H9 (cell line): ENCODE measurements at regions not wholly inside any gene's neighbourhood (a gene's known extent, or its start where the extent isn't known, plus 50 kb on each side); places are given as distances from the start of the nearest gene placed in this dataset.

Source experiments
- DNase-seq: peaks from one replicate; pipeline ENCODE4 v3.0.0-alpha.2; 2017
- H2AFZ ChIP-seq: one replicate; pipeline ENCODE4 v1.6.1; 2013; ENCODE audit warnings: mild to moderate bottlenecking, low read length, control low read depth, moderate library complexity
- H2AK5ac ChIP-seq: 2 replicates; pipeline ENCODE4 v1.6.1; 2013; ENCODE audit warnings: low read length, control low read depth, mixed read lengths; ENCODE audit not compliant: insufficient read length
- H2BK120ac ChIP-seq: one replicate; pipeline ENCODE4 v1.6.1; 2013; ENCODE audit warnings: low read depth, mild to moderate bottlenecking, low read length, control low read depth, inconsistent platforms; ENCODE audit not compliant: poor library complexity, severe bottlenecking
- H2BK12ac ChIP-seq: 2 replicates; pipeline ENCODE4 v1.6.1; 2013; ENCODE audit warnings: low read length, control low read depth, mixed read lengths, low read depth; ENCODE audit not compliant: insufficient read length
- H2BK15ac ChIP-seq: 2 replicates; pipeline ENCODE4 v1.6.1; 2013; ENCODE audit warnings: low read depth, low read length, control low read depth
- H2BK20ac ChIP-seq: one replicate; pipeline ENCODE4 v1.6.1; 2013; ENCODE audit warnings: low read depth, mild to moderate bottlenecking, low read length, control low read depth, inconsistent platforms; ENCODE audit not compliant: poor library complexity, severe bottlenecking
- H2BK5ac ChIP-seq: 2 replicates; pipeline ENCODE4 v1.6.1; 2013; ENCODE audit warnings: low read length, control low read depth, mixed read lengths; ENCODE audit not compliant: insufficient read length
- H3K14ac ChIP-seq: 2 replicates; pipeline ENCODE4 v1.6.1; 2013; ENCODE audit warnings: low read length, control low read depth; ENCODE audit not compliant: insufficient read depth
- H3K18ac ChIP-seq: 2 replicates; pipeline ENCODE4 v1.6.1; 2013; ENCODE audit warnings: low read depth, mild to moderate bottlenecking, mixed read lengths, low read length, control low read depth; ENCODE audit not compliant: insufficient read length
- H3K23ac ChIP-seq: 2 replicates; pipeline ENCODE4 v1.6.1; 2013; ENCODE audit warnings: low read length, control low read depth, mixed read lengths, low read depth; ENCODE audit not compliant: insufficient read length
- H3K23me2 ChIP-seq: 2 replicates; pipeline ENCODE4 v1.6.1; 2013; ENCODE audit warnings: low read depth, mild to moderate bottlenecking, mixed read lengths, low read length, control low read depth; ENCODE audit not compliant: insufficient read length, poor library complexity, severe bottlenecking
- H3K27ac ChIP-seq: 2 replicates; pipeline ENCODE4 v1.5.1; 2013; ENCODE audit warnings: low read length, control low read depth, mixed read lengths, low read depth; ENCODE audit not compliant: insufficient read length
- H3K27me3 ChIP-seq: 2 replicates; pipeline ENCODE4 v1.6.1; 2013; ENCODE audit warnings: low read length, control low read depth, inconsistent platforms; ENCODE audit not compliant: insufficient read depth
- H3K4ac ChIP-seq: 2 replicates; pipeline ENCODE4 v1.6.1; 2013; ENCODE audit warnings: low read depth, mild to moderate bottlenecking, control low read depth, inconsistent platforms, low read length, moderate library complexity
- H3K4me1 ChIP-seq: 2 replicates; pipeline ENCODE4 v1.6.1; 2013; ENCODE audit warnings: low read length, control low read depth, inconsistent platforms; ENCODE audit not compliant: insufficient read depth
- H3K4me2 ChIP-seq: 2 replicates; pipeline ENCODE4 v1.6.1; 2013; ENCODE audit warnings: low read length, control low read depth, mixed read lengths; ENCODE audit not compliant: insufficient read length, insufficient read depth
- H3K56ac ChIP-seq: 2 replicates; pipeline ENCODE4 v1.6.1; 2013; ENCODE audit warnings: low read depth, mild to moderate bottlenecking, mixed read lengths, low read length, control low read depth; ENCODE audit not compliant: insufficient read length
- H3K79me1 ChIP-seq: 2 replicates; pipeline ENCODE4 v1.6.1; 2013; ENCODE audit warnings: low read depth, mild to moderate bottlenecking, moderate library complexity, low read length, control low read depth, inconsistent platforms; ENCODE audit not compliant: insufficient read depth, poor library complexity, severe bottlenecking
- H3K79me2 ChIP-seq: 2 replicates; pipeline ENCODE4 v1.6.1; 2013; ENCODE audit warnings: low read length, control low read depth, inconsistent platforms; ENCODE audit not compliant: insufficient read depth
- H3K9ac ChIP-seq: 2 replicates; pipeline ENCODE4 v1.6.1; 2013; ENCODE audit warnings: low read length, control low read depth, mixed read lengths; ENCODE audit not compliant: insufficient read length; ENCODE audit errors: extremely low read depth
- H3K9me3 ChIP-seq: one replicate; pipeline ENCODE4 v1.6.1; 2013; ENCODE audit warnings: low read depth, low read length, inconsistent platforms; ENCODE audit not compliant: control insufficient read depth
- H3T11ph ChIP-seq: one replicate; pipeline ENCODE4 v1.6.1; 2013; ENCODE audit warnings: mild to moderate bottlenecking, low read length, control low read depth, inconsistent platforms
- H4K20me1 ChIP-seq: one replicate; pipeline ENCODE4 v1.6.1; 2013; ENCODE audit not compliant: control insufficient read depth, insufficient read length, insufficient read depth
- H4K5ac ChIP-seq: 2 replicates; pipeline ENCODE4 v1.6.1; 2013; ENCODE audit warnings: low read depth, mild to moderate bottlenecking, mixed read lengths, low read length, control low read depth; ENCODE audit not compliant: insufficient read length
- H4K8ac ChIP-seq: replicated peaks from 2 replicates; pipeline ENCODE4 v1.6.1; 2013; ENCODE audit warnings: low read length, control low read depth, mixed read lengths, low read depth; ENCODE audit not compliant: insufficient read length
- H4K91ac ChIP-seq: 2 replicates; pipeline ENCODE4 v1.6.1; 2013; ENCODE audit warnings: low read depth, mild to moderate bottlenecking, moderate library complexity, mixed read lengths, low read length, control low read depth; ENCODE audit not compliant: insufficient read length
- H3K27ac Mint-ChIP-seq, 3 experiments: 2 replicates in 2 of 3; 3 replicates in 1 of 3; pipeline ENCODE4 v1.8.0; 2020 to 2021; ENCODE audit warnings: mixed read lengths in 3 of 3, mild to moderate bottlenecking in 1 of 3, moderate library complexity in 1 of 3
- H3K27me3 Mint-ChIP-seq: 2 replicates; pipeline ENCODE4 v1.8.0; 2021; ENCODE audit warnings: low read depth, mild to moderate bottlenecking, moderate library complexity, mixed read lengths
- H3K36me3 Mint-ChIP-seq, 3 experiments: 2 replicates in 2 of 3; 3 replicates in 1 of 3; pipeline ENCODE4 v1.8.0; 2020 to 2021; ENCODE audit warnings: low read depth in 3 of 3, mixed read lengths in 3 of 3; ENCODE audit not compliant: insufficient read depth in 1 of 3
- H3K4me1 Mint-ChIP-seq, 2 experiments: 2 replicates each; pipeline ENCODE4 v1.8.0; 2020; ENCODE audit warnings: mixed read lengths in 2 of 2
- H3K4me3 Mint-ChIP-seq, 2 experiments: 2 replicates in 1 of 2; 3 replicates in 1 of 2; pipeline ENCODE4 v1.8.0; 2020 to 2021; ENCODE audit warnings: mild to moderate bottlenecking in 2 of 2, mixed read lengths in 2 of 2, moderate library complexity in 1 of 2
- H3K9me3 Mint-ChIP-seq, 2 experiments: 2 replicates in 1 of 2; 3 replicates in 1 of 2; pipeline ENCODE4 v1.8.0; 2020; ENCODE audit warnings: mild to moderate bottlenecking in 2 of 2, mixed read lengths in 2 of 2, moderate library complexity in 1 of 2
- WGBS: extraction: QIAGEN DNeasy Blood & Tissue Kit; methylation state at CpG from one replicate; pipeline ENCODE4 v1.1.7; 2013; ENCODE audit warnings: missing lambda C conversion rate, low lambda C conversion rate, mixed read lengths; ENCODE audit not compliant: insufficient read length; ENCODE audit errors: extremely low coverage; 5-methylcytosine and 5-hydroxymethylcytosine counted together
- TF ChIP-seq, protein P1 (sequence below): fragments of 200-600 bp; sonication (generic); conservative IDR thresholded peaks from 3 replicates; pipeline ENCODE4 v1.8.0; 2021; ENCODE audit warnings: antibody characterized with exemption, mild to moderate bottlenecking

DNA sequence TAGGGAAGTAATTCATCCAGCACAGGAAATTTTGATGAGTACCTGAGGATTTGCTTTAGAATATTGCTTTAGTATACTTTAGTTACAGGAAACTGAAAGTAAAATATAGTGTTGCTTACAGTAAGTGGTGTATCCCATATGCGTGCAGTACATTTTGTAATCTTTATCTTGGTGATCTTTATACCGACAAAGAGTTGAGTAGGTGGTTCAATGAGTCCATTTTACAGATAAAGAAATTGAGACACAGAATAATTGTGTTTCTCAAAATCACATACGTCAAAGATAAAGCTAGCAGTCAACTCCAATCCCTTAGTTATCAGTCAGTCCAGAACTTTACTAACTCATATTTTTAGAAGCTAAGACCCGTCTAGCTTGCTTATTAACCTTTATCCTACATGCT, 65.8 kb upstream of the E2F3 start:
- Mint-ChIP-seq H3K27me3 (peaks cover 5% of the 10 kb centered on the region), H3K4me1 (no peaks in the 10 kb centered on the region), H3K4me3 (no peak overlapping the region), H3K27ac (no peak overlapping the region), H3K36me3 (no peaks in the 10 kb centered on the region), H3K9me3 (peaks cover 0 to 2% of the 10 kb centered on the region in 2 experiments; a peak in 1 of 5 replicates)
- no peak overlapping the region for H3K4me2 ChIP-seq
- no peak overlapping the region for H2AFZ ChIP-seq
- H3K14ac ChIP-seq, result no peak overlapping the region
- TF ChIP-seq, protein P1, sequence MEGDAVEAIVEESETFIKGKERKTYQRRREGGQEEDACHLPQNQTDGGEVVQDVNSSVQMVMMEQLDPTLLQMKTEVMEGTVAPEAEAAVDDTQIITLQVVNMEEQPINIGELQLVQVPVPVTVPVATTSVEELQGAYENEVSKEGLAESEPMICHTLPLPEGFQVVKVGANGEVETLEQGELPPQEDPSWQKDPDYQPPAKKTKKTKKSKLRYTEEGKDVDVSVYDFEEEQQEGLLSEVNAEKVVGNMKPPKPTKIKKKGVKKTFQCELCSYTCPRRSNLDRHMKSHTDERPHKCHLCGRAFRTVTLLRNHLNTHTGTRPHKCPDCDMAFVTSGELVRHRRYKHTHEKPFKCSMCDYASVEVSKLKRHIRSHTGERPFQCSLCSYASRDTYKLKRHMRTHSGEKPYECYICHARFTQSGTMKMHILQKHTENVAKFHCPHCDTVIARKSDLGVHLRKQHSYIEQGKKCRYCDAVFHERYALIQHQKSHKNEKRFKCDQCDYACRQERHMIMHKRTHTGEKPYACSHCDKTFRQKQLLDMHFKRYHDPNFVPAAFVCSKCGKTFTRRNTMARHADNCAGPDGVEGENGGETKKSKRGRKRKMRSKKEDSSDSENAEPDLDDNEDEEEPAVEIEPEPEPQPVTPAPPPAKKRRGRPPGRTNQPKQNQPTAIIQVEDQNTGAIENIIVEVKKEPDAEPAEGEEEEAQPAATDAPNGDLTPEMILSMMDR, result no peak
- no peak overlapping the region for H3T11ph ChIP-seq
- no peak overlapping the region for H3K18ac ChIP-seq
- no peak for DNase-seq
- no peak overlapping the region for H4K91ac ChIP-seq
- no peaks in the 10 kb centered on the region for H3K79me1 ChIP-seq
- H3K27ac ChIP-seq, result no peak overlapping the region
- H4K5ac ChIP-seq, result no peak overlapping the region
- no peaks in the 10 kb centered on the region for H3K79me2 ChIP-seq
- H2BK120ac ChIP-seq, result no peak overlapping the region
- no peak overlapping the region for H2BK15ac ChIP-seq
- no CpG with 5 or more reads among the region's 4 CpGs for WGBS
- no peak overlapping the region for H2BK12ac ChIP-seq
- no peak overlapping the region for H3K56ac ChIP-seq
- H2AK5ac ChIP-seq, result no peak overlapping the region
- H4K20me1 ChIP-seq, result no peaks in the 10 kb centered on the region
- H4K8ac ChIP-seq, result no peak overlapping the region
- H3K9me3 ChIP-seq, result no peaks in the 10 kb centered on the region
- H3K4ac ChIP-seq, result no peak overlapping the region
- H3K27me3 ChIP-seq, result no peaks in the 10 kb centered on the region
- H2BK5ac ChIP-seq, result no peak overlapping the region
- no peak overlapping the region for H3K23ac ChIP-seq
- no peak overlapping the region for H3K9ac ChIP-seq
- H3K23me2 ChIP-seq, result no peaks in the 10 kb centered on the region
- no peak overlapping the region for H2BK20ac ChIP-seq
- H3K4me1 ChIP-seq, result no peaks in the 10 kb centered on the region; the same call in 1 of the 2 replicates
